Left ventricle myocardium inferior (tissue), 1 donor: ENCODE measurements at regions not wholly inside any gene's neighbourhood (a gene's known extent, or its start where the extent isn't known, plus 50 kb on each side); places are given as distances from the start of the nearest gene placed in this dataset.

ENCODE experiments used
- DNase-seq: peaks from one replicate; pipeline ENCODE4 v3.0.0-alpha.2; 2020
- H3K27ac ChIP-seq: fragments of 200-600 bp; replicated peaks from 2 replicates; pipeline ENCODE4 v1.8.0; 2021
- H3K27me3 ChIP-seq: fragments of 200-600 bp; 2 replicates; pipeline ENCODE4 v1.8.0; 2021; ENCODE audit warnings: low read depth
- H3K36me3 ChIP-seq: fragments of 200-600 bp; 2 replicates; pipeline ENCODE4 v1.8.0; 2021
- H3K4me1 ChIP-seq: fragments of 200-600 bp; 2 replicates; pipeline ENCODE4 v1.8.0; 2021
- H3K4me3 ChIP-seq: fragments of 200-600 bp; 2 replicates; pipeline ENCODE4 v1.8.0; 2021; ENCODE audit warnings: mild to moderate bottlenecking, moderate library complexity
- H3K9me3 ChIP-seq: fragments of 200-600 bp; replicated peaks from 2 replicates; pipeline ENCODE4 v1.8.0; 2021
- CTCF ChIP-seq: fragments of 200-600 bp; IDR thresholded peaks from 2 replicates; pipeline ENCODE4 v1.8.0; 2021; ENCODE audit warnings: antibody characterized with exemption, mild to moderate bottlenecking, borderline replicate concordance
- intact Hi-C: fragments of 100-400 bp; cut with micrococcal nuclease; formaldehyde crosslinking; loops from one replicate; pipeline ENCODE4 v1.11.0; 2022
- donor health status: DM: no; HTN: yes; CAD: no; lungs with severe emphysema.

- no peak for TF ChIP-seq CTCF
- intact Hi-C loops: no loop called here
- DNase-seq: no peak
Observed at GRCh38 chr2:151186011-151186410, 75.7 kb downstream of the RBM43 start.

GRCh38 chr2:151182899-151183809 lies 78.5 kb downstream of the RBM43 start:
- H3K9me3 ChIP-seq: no peaks in the 10 kb centered on the region
- no peak for TF ChIP-seq CTCF
- intact Hi-C loops: no loop called here
- H3K27me3 ChIP-seq: no peaks in the 10 kb centered on the region
- H3K4me1 ChIP-seq: no peaks in the 10 kb centered on the region
- no peaks in the 10 kb centered on the region for H3K36me3 ChIP-seq
- H3K4me3 ChIP-seq: no peak overlapping the region
- no peak overlapping the region for H3K27ac ChIP-seq
- DNase-seq: no peak

More at GRCh38 chr2:151186011-151186410, 75.7 kb downstream of the RBM43 start:
- Histone ChIP-seq H3K9me3 (no peaks in the 10 kb centered on the region), H3K27me3 (no peaks in the 10 kb centered on the region), H3K27ac (no peak overlapping the region), H3K4me3 (no peak overlapping the region), H3K4me1 (no peaks in the 10 kb centered on the region), H3K36me3 (no peaks in the 10 kb centered on the region)

DNA sequence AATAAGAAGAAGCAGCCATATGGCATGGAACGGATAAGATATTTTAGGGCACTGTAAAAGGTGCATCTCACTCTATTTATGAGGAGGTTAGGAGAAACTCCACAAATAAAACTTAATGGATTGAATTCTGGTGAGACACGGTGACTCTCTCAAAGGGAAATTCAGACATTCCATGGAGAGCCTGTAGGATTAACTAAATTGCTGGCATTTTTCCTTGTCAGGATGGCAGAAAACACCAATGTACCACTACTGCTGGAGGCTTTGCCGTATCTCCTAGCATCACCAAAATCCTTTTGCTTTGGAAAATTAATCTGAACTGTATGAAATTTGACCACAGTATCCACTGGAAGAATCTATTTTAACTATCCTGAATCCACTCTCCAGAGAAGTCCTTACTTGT lies 79.3 kb downstream of the RBM43 start:
- Histone ChIP-seq H3K27ac (no peak overlapping the region), H3K9me3 (no peaks in the 10 kb centered on the region), H3K4me1 (no peaks in the 10 kb centered on the region), H3K27me3 (no peaks in the 10 kb centered on the region), H3K36me3 (no peaks in the 10 kb centered on the region), H3K4me3 (no peak overlapping the region)
- DNase-seq: no peak
- TF ChIP-seq CTCF: no peak
- intact Hi-C loops: no loop called here

DNA sequence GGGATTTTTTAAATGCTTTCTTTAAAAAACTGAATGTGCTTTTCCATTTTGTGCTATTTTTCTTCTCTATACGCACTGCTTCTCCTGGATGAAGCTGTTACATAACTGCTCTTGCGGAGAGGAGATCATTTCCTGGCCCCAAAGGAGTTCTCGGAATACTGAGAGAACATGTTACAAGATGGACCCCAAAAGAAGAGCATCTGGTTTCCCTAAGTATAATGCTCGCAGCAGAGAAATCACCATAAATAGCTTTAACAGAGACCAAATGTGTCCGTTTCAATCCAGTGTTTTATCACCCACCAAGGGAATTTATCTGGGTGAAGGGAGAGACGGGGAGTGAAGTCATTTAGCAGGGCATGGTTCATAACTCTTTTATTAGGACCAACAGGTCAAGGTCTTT lies 80.1 kb downstream of the RBM43 start:
- H3K4me1 ChIP-seq: no peaks in the 10 kb centered on the region
- no peaks in the 10 kb centered on the region for H3K36me3 ChIP-seq
- H3K4me3 ChIP-seq: no peak overlapping the region
- no peak for TF ChIP-seq CTCF
- H3K9me3 ChIP-seq: no peaks in the 10 kb centered on the region
- H3K27ac ChIP-seq: no peak overlapping the region
- no peaks in the 10 kb centered on the region for H3K27me3 ChIP-seq
- intact Hi-C loops: no loop called here
- no peak for DNase-seq

GRCh38 chr2:151180123-151180522 lies 81.5 kb downstream of the RBM43 start:
- no peaks in the 10 kb centered on the region for H3K4me1 ChIP-seq
- no peak for DNase-seq
- H3K27ac ChIP-seq: no peak overlapping the region
- TF ChIP-seq CTCF: no peak
- H3K36me3 ChIP-seq: no peaks in the 10 kb centered on the region
- no peaks in the 10 kb centered on the region for H3K27me3 ChIP-seq
- H3K9me3 ChIP-seq: no peaks in the 10 kb centered on the region
- intact Hi-C loops: no loop called here
- H3K4me3 ChIP-seq: no peak overlapping the region
